GM10266 (cell line): ENCODE measurements at regions not wholly inside any gene's neighbourhood (a gene's known extent, or its start where the extent isn't known, plus 50 kb on each side); places are given as distances from the start of the nearest gene placed in this dataset.

Source experiments
- DNase-seq: peaks from one replicate; pipeline ENCODE4 v3.0.0; 2012; ENCODE audit errors: extremely low spot score
- TF ChIP-seq, protein P1 (sequence below): IDR thresholded peaks from 2 replicates; pipeline ENCODE4 v1.5.1; 2012; ENCODE audit warnings: mild to moderate bottlenecking, low read depth; ENCODE audit not compliant: control insufficient read depth, insufficient read depth; ENCODE audit errors: missing control alignments

DNA sequence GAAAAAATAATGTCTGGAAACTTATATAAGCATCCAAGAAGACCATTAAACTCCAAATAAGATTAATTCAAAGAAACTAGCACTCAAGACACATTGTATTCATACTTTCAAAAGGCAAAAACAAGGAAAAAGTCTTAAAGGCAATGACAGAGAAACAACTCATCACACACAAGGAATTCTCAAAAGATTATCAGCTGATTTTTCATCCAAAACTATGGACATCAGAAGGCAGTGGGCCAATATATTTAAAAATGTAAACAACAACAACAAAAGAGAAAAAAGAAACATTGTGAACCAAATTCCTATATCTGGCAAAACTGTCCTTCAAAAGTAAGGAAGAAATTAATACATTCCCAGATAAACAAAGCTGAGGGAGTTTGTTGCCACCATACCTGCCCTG, 711.4 kb upstream of the GALNTL6 start:
- DNase-seq: no peak
- TF ChIP-seq, protein P1, sequence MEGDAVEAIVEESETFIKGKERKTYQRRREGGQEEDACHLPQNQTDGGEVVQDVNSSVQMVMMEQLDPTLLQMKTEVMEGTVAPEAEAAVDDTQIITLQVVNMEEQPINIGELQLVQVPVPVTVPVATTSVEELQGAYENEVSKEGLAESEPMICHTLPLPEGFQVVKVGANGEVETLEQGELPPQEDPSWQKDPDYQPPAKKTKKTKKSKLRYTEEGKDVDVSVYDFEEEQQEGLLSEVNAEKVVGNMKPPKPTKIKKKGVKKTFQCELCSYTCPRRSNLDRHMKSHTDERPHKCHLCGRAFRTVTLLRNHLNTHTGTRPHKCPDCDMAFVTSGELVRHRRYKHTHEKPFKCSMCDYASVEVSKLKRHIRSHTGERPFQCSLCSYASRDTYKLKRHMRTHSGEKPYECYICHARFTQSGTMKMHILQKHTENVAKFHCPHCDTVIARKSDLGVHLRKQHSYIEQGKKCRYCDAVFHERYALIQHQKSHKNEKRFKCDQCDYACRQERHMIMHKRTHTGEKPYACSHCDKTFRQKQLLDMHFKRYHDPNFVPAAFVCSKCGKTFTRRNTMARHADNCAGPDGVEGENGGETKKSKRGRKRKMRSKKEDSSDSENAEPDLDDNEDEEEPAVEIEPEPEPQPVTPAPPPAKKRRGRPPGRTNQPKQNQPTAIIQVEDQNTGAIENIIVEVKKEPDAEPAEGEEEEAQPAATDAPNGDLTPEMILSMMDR: no peak

DNA sequence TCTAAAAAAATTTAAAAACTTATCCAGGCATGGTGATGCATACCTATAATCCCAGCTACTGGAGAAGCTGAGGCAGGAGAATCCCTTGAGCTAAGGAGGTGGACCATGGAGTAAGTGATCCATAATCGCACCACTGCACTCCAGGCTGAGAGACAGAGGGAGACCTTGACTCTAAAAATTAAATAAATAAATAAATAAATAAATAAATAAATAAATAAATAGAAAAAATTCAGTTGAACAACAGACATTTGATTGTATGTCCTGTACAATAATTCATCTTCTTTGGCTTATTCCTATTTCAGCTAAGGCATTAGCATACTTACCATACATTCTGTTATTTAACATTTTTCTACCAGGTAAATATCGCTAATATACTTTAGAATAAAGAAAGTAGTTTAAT, 726.1 kb upstream of the GALNTL6 start:
- TF ChIP-seq, protein P1: no peak

DNA sequence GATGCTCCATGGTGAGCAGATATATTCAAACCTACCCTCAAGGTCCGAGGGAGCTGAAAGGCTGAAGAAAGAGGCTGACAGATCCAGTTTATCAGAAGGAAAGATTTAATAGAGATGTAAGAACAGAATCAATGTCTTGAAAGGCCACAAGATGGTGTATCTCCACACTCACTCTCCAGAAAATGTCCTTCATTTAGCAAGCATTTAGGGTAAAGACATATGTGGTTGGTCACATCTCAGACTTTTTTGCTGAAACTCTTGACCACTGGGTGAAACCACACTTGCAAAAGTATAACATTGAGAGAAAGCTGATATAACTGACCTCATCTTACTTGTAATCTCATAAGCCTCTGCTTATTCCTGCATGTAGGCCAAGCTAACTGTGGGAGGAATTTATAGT, 745.8 kb upstream of the GALNTL6 start:
- no peak for DNase-seq
- TF ChIP-seq, protein P1: no peak

More for the DNA sequence above, 726.1 kb upstream of the GALNTL6 start:
- DNase-seq: no peak

DNA sequence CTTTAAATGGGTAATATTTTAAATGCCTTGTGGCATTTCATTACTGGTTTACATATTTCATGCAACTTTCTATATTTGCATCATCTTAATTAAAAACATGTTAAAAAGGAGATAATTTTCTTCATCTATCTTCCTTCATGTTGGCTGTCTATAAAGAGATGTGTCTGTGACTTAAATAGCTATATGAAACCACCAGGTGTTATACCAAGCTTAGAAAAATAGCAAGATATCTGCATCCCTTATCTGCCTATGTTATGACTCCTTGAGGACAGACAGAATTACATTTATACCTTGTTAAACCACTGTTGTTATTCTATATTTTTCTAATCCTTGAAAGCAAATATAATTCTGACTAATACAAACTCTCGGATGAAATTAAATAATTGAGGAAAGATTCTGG, 763.8 kb upstream of the GALNTL6 start:
- DNase-seq: no peak
- TF ChIP-seq, protein P1: no peak

DNA sequence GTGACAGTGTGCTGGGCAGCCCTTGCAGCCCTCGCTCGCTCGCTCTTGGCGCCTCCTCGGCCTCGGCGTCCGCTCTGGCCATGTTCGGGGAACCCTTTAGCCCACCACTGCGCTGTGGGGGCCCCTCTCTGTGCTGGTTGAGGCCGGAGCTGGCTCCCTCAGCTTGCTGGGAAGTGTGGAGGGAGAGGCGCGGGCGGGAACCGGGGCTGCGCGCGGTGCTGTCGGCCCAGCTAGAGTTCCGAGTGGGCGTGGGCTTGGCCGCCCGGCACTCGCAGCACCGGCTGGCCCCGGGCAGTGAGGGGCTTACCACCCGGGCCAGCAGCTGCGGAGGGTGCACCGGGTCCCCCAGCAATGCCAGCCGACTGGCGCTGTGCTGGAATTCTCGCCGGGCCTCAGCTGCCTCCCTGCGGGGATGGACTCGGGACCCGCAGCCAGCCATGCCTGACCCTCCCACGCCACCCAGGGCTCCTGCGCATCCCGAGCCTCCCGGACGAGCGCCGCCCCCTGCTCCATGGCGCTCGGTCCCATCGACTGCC, 770.1 kb upstream of the GALNTL6 start:
- DNase-seq: no peak
- TF ChIP-seq, protein P1: no peak

DNA sequence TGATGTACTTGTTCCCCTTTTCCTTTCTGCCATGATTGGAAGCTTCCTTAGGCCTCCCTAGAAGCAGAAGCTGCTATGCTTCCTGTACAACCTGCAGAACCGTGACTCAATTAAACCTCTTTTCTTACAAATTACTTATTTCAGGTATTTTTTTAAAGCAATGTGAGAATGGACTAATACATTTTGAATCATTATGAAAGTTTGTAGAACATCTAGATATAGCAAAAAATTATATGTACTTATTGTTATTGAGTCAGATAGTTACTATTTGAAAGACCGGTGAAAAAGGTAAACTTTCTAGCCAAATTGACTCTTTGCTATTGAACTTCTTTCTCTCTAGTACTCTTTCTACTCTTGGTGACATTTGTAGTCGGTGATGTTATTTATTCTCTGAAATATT, 777.3 kb upstream of the GALNTL6 start:
- DNase-seq: no peak
- TF ChIP-seq, protein P1: no peak

DNA sequence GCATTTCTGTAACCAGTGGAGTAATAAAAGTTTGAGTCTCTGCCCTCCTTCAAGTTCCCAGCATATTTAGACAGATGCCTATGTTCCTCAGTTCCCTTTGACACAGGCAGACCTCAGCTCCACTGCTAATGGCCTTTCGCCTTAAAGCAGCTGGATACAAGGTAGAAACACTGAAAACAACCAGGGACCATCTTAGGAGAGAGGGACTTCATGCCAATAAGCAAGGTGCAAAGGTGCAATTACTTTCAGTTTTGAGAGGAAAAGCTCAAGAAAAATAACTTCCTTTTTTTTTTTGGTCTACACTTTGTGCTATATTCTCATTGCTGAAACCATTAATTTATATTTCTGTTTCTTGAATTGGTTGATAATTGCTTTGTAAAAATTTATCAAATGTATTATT, 781.9 kb upstream of the GALNTL6 start:
- TF ChIP-seq, protein P1: no peak
- DNase-seq: no peak
